Cerebellar cortex (tissue), 1 donor: ENCODE measurements at regions not wholly inside any gene's neighbourhood (a gene's known extent, or its start where the extent isn't known, plus 50 kb on each side); places are given as distances from the start of the nearest gene placed in this dataset.
"Not testable (repeated sequence)": the region's sequence is repeated elsewhere in the genome, so short reads cannot be mapped to it uniquely, and the experiment has no call there.

Experiments
- DNase-seq: peaks from one replicate; pipeline ENCODE4 v3.0.0-alpha.2; 2015; ENCODE audit warnings: low spot score

- DNase-seq, result no peak
Measured at GRCh38 chr14:56046546-56046945, 71.7 kb upstream of the PELI2 start.

GRCh38 chr14:56046996-56047395 is 71.2 kb upstream of the PELI2 start:
- DNase-seq, result no peak

GRCh38 chr14:56049536-56049935 is 68.7 kb upstream of the PELI2 start:
- no peak for DNase-seq

GRCh38 chr14:56055511-56055910 is 62.7 kb upstream of the PELI2 start:
- no peak for DNase-seq

DNA sequence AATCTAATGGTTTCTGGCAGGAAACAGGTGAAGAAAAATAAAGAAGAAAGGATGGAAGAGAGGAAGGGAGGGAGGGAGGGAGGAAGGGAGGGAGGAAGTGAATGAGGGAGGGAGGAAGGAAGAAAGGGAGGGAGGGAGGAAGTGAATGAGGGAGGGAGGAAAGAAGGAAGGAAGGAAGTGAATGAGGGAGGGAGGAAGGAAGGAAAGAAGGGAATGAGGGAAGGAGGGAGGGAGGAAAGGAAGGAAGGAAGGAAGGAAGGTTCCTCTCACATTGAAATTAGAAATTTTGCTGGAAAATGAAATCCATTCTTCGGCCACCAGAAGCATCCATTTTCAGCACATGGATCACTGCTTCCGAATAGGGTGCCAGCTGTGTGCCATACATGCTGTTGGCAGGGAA is 62.2 kb upstream of the PELI2 start:
- DNase-seq, result no peak

- DNase-seq, result no peak
Measured at GRCh38 chr14:56057071-56057741, 61.0 kb upstream of the PELI2 start.

DNA sequence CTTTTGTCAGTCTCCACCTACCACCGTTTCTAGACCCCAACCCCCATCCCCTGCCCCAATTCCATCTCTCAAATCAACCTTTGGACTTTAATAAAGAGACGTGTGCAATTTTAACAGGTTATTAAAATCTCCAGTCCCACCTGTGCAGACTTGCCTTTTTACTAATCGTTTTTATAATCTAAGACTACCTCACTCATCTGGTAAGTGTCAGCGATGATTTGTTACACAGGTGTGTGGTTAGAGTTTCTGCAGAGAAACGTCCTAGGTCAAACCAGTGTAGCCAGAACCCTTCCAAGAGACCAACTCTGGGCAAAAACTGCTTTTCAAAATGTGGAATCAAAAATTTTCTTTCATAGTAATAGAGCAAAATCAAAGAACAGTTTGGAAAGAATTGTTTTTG is 60.4 kb upstream of the PELI2 start:
- DNase-seq, result no peak

DNA sequence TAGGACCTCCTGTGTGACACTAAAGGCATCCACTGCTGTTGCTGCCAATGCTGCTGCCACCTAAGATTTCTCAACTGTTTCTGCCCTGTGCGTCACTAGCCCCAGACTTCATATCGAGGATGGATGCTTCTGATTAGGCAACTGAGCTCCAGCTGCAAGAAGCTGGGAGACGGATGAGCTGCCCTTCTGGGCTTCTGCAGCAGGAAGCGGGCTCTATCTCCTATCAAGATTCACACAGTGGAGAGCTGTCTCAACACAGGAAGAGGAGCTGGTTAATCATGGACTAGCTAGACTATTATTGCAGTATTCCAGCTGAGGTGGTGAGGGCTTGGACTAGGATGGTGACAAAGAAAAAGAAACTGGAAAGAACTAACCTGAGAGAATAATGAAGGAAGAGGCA is 59.2 kb upstream of the PELI2 start:
- DNase-seq, result no peak

DNA sequence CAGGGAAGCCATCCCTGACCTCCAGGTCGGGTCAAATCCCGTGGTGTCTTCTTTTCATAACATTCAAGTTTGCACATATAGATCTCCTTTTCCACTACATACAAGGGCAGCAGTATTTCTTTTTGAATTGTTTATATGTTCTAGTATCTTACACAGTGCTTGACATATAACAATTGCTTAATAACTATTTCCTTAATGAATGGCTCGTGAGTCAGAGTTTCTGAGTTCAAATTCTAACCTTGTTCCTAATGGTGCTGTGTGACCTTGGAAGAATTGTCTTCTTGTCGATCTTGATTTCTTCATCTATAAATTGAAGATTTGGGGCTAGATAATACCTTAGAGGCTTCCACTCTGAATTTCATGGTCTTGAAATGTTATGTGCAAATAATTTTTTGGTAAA is 57.2 kb upstream of the PELI2 start:
- DNase-seq, result no peak

- no peak for DNase-seq
Measured at GRCh38 chr14:56063131-56063530, 55.1 kb upstream of the PELI2 start.

- DNase-seq, result no peak
Measured at GRCh38 chr14:56064513-56064912, 53.7 kb upstream of the PELI2 start.

GRCh38 chr14:56065199-56065598 is 53.0 kb upstream of the PELI2 start:
- DNase-seq, result not testable (repeated sequence)

- DNase-seq, result no peak
Measured at GRCh38 chr14:56065621-56066290, 52.5 kb upstream of the PELI2 start.
